Immature natural killer cell (primary cell): ENCODE measurements at regions not wholly inside any gene's neighbourhood (a gene's known extent, or its start where the extent isn't known, plus 50 kb on each side); places are given as distances from the start of the nearest gene placed in this dataset.
"Not testable (repeated sequence)": the region's sequence is repeated elsewhere in the genome, so short reads cannot be mapped to it uniquely, and the experiment has no call there.

Experiments used
- DNase-seq, 3 donors: peaks; one replicate each; pipeline ENCODE4 v3.0.0; 2022; ENCODE audit warnings: mixed read lengths in 1 of 3
- H3K27ac Mint-ChIP-seq, 6 donors: one replicate each; pipeline ENCODE4 v1.8.0; 2020; ENCODE audit warnings: mixed read lengths in 6 of 6, mild to moderate bottlenecking in 5 of 6, inconsistent platforms in 4 of 6, moderate library complexity in 3 of 6
- H3K27me3 Mint-ChIP-seq, 3 donors: one replicate each; pipeline ENCODE4 v1.8.0; 2020 to 2021; ENCODE audit warnings: low read depth in 3 of 3, mild to moderate bottlenecking in 3 of 3, mixed read lengths in 3 of 3, moderate library complexity in 3 of 3, inconsistent platforms in 1 of 3
- H3K36me3 Mint-ChIP-seq, 3 donors: one replicate each; pipeline ENCODE4 v1.8.0; 2020; ENCODE audit warnings: mixed read lengths in 3 of 3, inconsistent platforms in 2 of 3, mild to moderate bottlenecking in 2 of 3
- H3K4me1 Mint-ChIP-seq, 2 donors: one replicate each; pipeline ENCODE4 v1.8.0; 2020; ENCODE audit warnings: inconsistent platforms in 2 of 2, mild to moderate bottlenecking in 2 of 2, mixed read lengths in 2 of 2, moderate library complexity in 1 of 2
- H3K4me3 Mint-ChIP-seq, 5 donors: one replicate each; pipeline ENCODE4 v1.8.0; 2020; ENCODE audit warnings: mild to moderate bottlenecking in 5 of 5, mixed read lengths in 5 of 5, inconsistent platforms in 3 of 5, moderate library complexity in 3 of 5
- H3K9me3 Mint-ChIP-seq, 6 donors: one replicate each; pipeline ENCODE4 v1.8.0; 2020; ENCODE audit warnings: mild to moderate bottlenecking in 6 of 6, mixed read lengths in 6 of 6, inconsistent platforms in 4 of 6, moderate library complexity in 3 of 6

GRCh38 chr13:67508275-67508674 lies 278.1 kb upstream of the PCDH9 start:
- H3K36me3 Mint-ChIP-seq, DNase-seq, H3K4me1 Mint-ChIP-seq, H3K27ac Mint-ChIP-seq, H3K4me3 Mint-ChIP-seq, H3K27me3 Mint-ChIP-seq: not testable (repeated sequence)
- H3K9me3 Mint-ChIP-seq: peaks cover 0 to 28% (median 7%) of the 10 kb centered on the region in 6 donors

- no peak for DNase-seq
- Mint-ChIP-seq H3K27ac (no peak overlapping the region), H3K4me1 (no peaks in the 10 kb centered on the region), H3K4me3 (no peak overlapping the region), H3K27me3 (no peaks in the 10 kb centered on the region), H3K36me3 (no peaks in the 10 kb centered on the region), H3K9me3 (peaks cover 0 to 40% (median 8%) of the 10 kb centered on the region in 6 donors)
These were observed 276.3 kb upstream of the PCDH9 start for GRCh38 chr13:67506407-67506806.

GRCh38 chr13:67505376-67505775 lies 275.2 kb upstream of the PCDH9 start:
- Mint-ChIP-seq H3K4me1 (no peaks in the 10 kb centered on the region), H3K27ac (no peak overlapping the region), H3K4me3 (no peak overlapping the region), H3K27me3 (no peaks in the 10 kb centered on the region), H3K9me3 (peaks cover 2 to 41% (median 10%) of the 10 kb centered on the region in 6 donors), H3K36me3 (no peaks in the 10 kb centered on the region)
- no peak for DNase-seq

GRCh38 chr13:67498948-67499347 lies 268.8 kb upstream of the PCDH9 start:
- no peaks in the 10 kb centered on the region for H3K4me1 Mint-ChIP-seq
- no peak overlapping the region for H3K4me3 Mint-ChIP-seq
- peaks cover 3 to 46% (median 9%) of the 10 kb centered on the region in 6 donors for H3K9me3 Mint-ChIP-seq
- H3K27ac Mint-ChIP-seq: no peak overlapping the region
- no peaks in the 10 kb centered on the region for H3K27me3 Mint-ChIP-seq
- DNase-seq: no peak
- H3K36me3 Mint-ChIP-seq: no peaks in the 10 kb centered on the region

GRCh38 chr13:67493835-67494234 lies 263.7 kb upstream of the PCDH9 start:
- Mint-ChIP-seq H3K4me3 (no peak overlapping the region), H3K9me3 (peaks cover 2 to 31% (median 6%) of the 10 kb centered on the region in 6 donors), H3K36me3 (no peaks in the 10 kb centered on the region), H3K4me1 (no peaks in the 10 kb centered on the region), H3K27me3 (no peaks in the 10 kb centered on the region), H3K27ac (no peak overlapping the region)
- no peak for DNase-seq

DNA sequence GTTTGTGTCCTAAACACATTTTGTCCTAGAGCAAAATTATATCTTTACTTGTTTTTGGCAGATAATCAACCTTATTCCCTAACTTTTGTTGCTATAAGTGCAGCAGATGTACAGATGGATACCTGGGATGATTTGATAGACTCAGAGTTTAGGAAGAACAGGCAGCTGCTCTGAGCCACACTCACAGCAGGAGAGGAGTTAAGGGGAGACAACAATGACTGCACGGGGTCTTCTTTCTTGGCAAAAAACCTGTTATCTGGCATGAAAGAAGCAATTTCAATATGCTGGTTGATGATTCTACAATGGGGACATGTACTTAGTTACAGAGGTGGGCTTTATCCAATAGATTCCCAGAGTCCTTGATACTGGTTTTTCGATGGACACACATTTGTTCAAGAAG lies 258.9 kb upstream of the PCDH9 start:
- no peak for DNase-seq
- Mint-ChIP-seq H3K36me3 (no peaks in the 10 kb centered on the region), H3K27me3 (no peaks in the 10 kb centered on the region), H3K4me3 (no peak overlapping the region), H3K4me1 (no peaks in the 10 kb centered on the region), H3K27ac (no peak overlapping the region), H3K9me3 (peaks cover 0 to 16% (median 6%) of the 10 kb centered on the region in 6 donors)

DNA sequence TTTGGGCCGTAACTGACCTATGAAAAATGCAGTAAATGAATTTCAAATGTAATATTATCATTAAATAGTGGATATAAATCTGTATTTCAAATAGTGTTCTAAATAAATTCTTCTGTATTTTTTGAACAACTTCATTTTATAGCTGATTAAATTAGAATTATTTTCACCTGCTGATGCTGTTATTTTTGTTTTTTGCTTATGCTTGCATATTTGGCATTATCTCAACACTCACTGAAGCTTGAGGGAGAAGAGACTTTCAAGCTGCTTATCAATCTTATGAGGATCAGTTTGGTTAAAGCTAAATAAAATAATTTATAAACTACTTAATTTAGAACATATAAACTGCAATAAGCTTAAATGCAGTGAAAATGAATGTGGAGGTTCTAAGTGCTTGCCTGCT lies 251.3 kb upstream of the PCDH9 start:
- Mint-ChIP-seq H3K4me3 (no peak overlapping the region), H3K27ac (no peak overlapping the region), H3K4me1 (no peaks in the 10 kb centered on the region), H3K36me3 (no peaks in the 10 kb centered on the region), H3K27me3 (no peaks in the 10 kb centered on the region), H3K9me3 (peaks cover 1 to 26% (median 13%) of the 10 kb centered on the region in 6 donors)
- no peak for DNase-seq

DNA sequence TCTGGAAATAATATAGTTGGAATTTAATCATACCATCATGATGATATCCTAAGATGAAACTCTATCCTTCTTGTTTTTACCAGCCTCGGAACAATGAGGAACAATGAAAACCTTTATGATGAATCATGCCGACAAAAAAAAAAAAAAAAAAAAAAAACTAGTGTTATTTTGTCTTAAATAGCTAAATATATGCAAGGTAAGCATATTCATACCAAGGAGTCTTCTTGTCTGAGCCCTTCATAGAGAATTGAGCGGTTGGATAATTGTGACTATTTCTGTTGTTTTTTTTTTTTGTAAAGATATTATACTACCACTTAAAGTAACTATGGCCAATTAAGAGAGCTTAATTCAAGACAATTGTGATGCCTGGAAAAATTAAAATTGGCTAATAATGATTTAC lies 244.0 kb upstream of the PCDH9 start:
- H3K36me3 Mint-ChIP-seq: peaks cover 0 to 4% (median 3%) of the 10 kb centered on the region in 3 donors
- peaks cover 7 to 45% (median 19%) of the 10 kb centered on the region in 6 donors for H3K9me3 Mint-ChIP-seq
- no peaks in the 10 kb centered on the region for H3K4me1 Mint-ChIP-seq
- H3K4me3 Mint-ChIP-seq: no peak overlapping the region
- H3K27ac Mint-ChIP-seq: no peak overlapping the region
- no peaks in the 10 kb centered on the region for H3K27me3 Mint-ChIP-seq
- no peak for DNase-seq

- Mint-ChIP-seq H3K27me3 (peaks cover 0 to 1% (median 0%) of the 10 kb centered on the region in 3 donors), H3K27ac (no peak overlapping the region), H3K4me3 (no peak overlapping the region), H3K9me3 (peaks cover 11 to 64% (median 20%) of the 10 kb centered on the region in 6 donors), H3K4me1 (no peaks in the 10 kb centered on the region), H3K36me3 (peaks cover 0 to 4% (median 0%) of the 10 kb centered on the region in 3 donors)
- DNase-seq: no peak
These were observed 239.5 kb upstream of the PCDH9 start for GRCh38 chr13:67469623-67470022.

DNA sequence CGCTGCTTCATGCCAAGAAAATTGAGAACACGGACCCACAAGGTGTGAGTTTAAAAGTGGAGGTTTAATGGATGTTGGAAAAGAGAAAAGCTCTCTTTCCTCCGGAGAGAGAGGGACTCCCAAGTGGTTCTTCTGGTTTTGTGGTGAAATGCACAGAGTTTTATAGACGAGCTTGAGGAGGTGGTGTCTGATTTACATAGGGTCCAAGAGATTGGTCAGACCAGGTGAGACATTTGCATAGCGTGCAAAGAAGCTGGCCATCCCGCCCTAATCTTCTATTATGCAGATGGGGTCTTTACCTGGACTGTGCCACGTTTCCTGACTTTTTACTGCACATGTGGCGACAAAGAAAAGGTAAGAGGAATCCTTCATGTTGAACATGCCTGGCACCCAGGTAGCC lies 236.4 kb upstream of the PCDH9 start:
- Mint-ChIP-seq H3K4me1 (no peaks in the 10 kb centered on the region), H3K36me3 (peaks cover 0 to 3% (median 0%) of the 10 kb centered on the region in 3 donors), H3K4me3 (no peak overlapping the region), H3K27me3 (peaks cover 0 to 3% (median 0%) of the 10 kb centered on the region in 3 donors), H3K27ac (no peak overlapping the region), H3K9me3 (peaks cover 8 to 53% (median 18%) of the 10 kb centered on the region in 6 donors)
- no peak for DNase-seq

DNA sequence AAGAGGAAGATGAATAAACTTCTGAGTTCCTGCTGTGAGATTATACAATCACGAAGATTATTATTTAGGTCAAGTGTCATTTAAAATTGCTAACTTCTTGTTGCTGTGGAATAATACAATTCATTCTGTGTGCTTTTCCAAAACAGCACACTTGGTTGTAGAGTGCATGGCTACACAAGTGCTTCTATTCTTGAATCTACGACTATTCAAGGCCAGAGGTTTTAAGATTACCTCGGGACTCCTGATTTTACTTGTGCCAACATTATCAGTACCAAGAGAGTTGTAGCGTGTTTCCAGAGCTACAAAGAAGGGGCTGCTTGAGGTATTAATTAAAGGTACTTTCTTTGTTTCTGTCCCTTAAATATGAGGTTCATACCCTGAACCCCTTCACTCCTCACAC lies 234.0 kb upstream of the PCDH9 start:
- Mint-ChIP-seq H3K27ac (no peak overlapping the region), H3K4me1 (no peaks in the 10 kb centered on the region)
- no peak for DNase-seq

DNA sequence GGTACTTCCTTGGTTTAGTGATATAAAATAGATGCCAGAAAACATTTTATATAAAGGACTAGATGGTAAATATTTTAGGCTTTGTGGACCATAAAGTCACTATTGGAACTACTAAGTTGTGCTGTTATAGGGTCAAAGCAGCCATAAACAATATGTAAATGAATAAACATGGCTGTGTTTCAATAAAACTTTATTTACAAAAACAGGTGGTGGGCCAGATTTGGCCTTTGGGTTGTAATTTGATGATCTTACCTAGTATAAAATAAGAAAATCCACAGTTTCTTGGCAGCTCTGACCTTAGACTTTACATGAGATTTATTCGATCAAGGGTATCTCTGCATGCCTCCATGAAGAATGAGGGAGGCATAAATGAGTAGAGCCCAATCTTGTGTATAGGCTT lies 232.0 kb upstream of the PCDH9 start:
- no peak for DNase-seq
- Mint-ChIP-seq H3K4me1 (no peaks in the 10 kb centered on the region), H3K36me3 (no peaks in the 10 kb centered on the region), H3K27me3 (peaks cover 0 to 3% (median 0%) of the 10 kb centered on the region in 3 donors), H3K27ac (no peak overlapping the region), H3K4me3 (no peak overlapping the region), H3K9me3 (peaks cover 0 to 20% (median 2%) of the 10 kb centered on the region in 6 donors)

More for the DNA sequence above, 234.0 kb upstream of the PCDH9 start:
- Mint-ChIP-seq H3K36me3 (no peaks in the 10 kb centered on the region), H3K9me3 (peaks cover 0 to 39% (median 9%) of the 10 kb centered on the region in 6 donors), H3K4me3 (no peak overlapping the region), H3K27me3 (peaks cover 0 to 3% (median 0%) of the 10 kb centered on the region in 3 donors)

DNA sequence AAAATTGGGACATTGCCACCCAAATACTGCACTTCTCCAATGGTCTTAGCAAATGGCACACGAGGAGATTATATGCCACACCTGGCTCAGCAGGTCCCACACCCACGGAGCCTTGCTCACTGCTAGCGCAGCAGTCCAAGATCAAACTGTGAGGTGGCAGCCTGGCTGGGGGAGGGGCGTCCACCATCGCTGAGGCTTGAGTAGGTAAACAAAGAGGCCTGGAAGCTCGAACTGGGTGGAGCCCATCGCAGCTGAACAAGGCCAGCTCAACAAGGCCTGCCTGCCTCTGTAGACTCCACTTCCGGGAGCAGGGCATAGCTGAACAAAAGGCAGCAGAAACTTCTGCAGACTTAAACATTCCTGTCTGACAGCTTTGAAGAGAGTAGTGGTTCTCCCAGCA lies 222.4 kb upstream of the PCDH9 start:
- DNase-seq, H3K4me3 Mint-ChIP-seq, H3K36me3 Mint-ChIP-seq, H3K27ac Mint-ChIP-seq, H3K4me1 Mint-ChIP-seq, H3K27me3 Mint-ChIP-seq: not testable (repeated sequence)
- peaks cover 2 to 28% (median 14%) of the 10 kb centered on the region in 6 donors for H3K9me3 Mint-ChIP-seq

DNA sequence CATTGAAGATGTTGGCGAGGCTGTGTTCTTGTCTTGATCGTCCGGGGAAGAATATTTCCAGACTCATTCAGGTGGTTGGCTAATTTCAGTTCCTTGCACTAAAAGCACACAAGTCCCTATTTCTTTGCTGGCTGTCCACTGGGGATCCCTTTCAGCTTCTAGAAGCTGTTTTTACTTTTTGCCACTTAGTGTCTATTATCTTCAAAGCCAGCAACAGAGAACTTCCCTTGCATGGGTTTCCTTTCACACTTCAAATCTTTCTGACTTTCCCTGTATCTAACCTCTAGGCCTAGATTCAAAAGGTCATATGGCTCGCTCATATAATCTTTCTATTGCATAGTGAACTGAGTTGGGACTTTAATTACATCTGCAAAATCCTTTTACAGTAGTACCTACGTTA lies 215.3 kb upstream of the PCDH9 start:
- no peak for DNase-seq
- Mint-ChIP-seq H3K4me3 (no peak overlapping the region), H3K36me3 (no peaks in the 10 kb centered on the region), H3K9me3 (peaks cover 0 to 7% (median 3%) of the 10 kb centered on the region in 6 donors), H3K27me3 (peaks cover 0 to 2% (median 0%) of the 10 kb centered on the region in 3 donors), H3K4me1 (peaks cover 4 to 7% of the 10 kb centered on the region in 2 donors), H3K27ac (no peak overlapping the region)

GRCh38 chr13:67443923-67444322 lies 213.8 kb upstream of the PCDH9 start:
- Mint-ChIP-seq H3K36me3 (no peaks in the 10 kb centered on the region), H3K27me3 (peaks cover 0 to 2% (median 0%) of the 10 kb centered on the region in 3 donors), H3K9me3 (peaks cover 0 to 7% (median 1%) of the 10 kb centered on the region in 6 donors), H3K4me1 (peaks cover 8 to 17% of the 10 kb centered on the region in 2 donors), H3K4me3 (no peak overlapping the region), H3K27ac (no peak overlapping the region)
- no peak for DNase-seq
